ENCODE measurements at regions not wholly inside any gene's neighbourhood (a gene's known extent, or its start where the extent isn't known, plus 50 kb on each side); places are given as distances from the start of the nearest gene placed in this dataset.
"Not testable (repeated sequence)": the region's sequence is repeated elsewhere in the genome, so short reads cannot be mapped to it uniquely, and the experiment has no call there.

DNA sequence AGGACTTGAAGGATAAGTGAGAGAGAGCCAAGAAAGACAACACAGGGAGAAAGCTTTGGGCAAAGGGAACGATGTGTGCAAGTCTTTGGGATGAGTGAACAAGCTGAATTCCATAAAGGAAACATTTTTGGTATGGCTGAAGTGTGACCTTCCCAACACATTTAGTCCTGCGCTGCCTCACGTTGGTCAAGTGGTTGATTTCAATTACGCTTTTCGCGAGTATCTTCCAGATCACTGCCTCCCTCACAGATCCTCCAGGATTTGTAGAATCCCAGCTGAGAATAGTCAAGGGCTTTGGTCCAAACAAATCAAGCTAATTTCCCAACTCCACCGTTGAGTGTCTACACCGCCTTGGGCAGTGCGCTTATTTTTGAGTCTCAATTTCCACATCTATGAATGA is 338.4 kb upstream of the ADAMTS9 start:
- DNase-seq (no peak), ATAC-seq (ENCODE audit: poor library complexity) (no peak)
- intact Hi-C loops (cut with DNase I): no loop called here

DNA sequence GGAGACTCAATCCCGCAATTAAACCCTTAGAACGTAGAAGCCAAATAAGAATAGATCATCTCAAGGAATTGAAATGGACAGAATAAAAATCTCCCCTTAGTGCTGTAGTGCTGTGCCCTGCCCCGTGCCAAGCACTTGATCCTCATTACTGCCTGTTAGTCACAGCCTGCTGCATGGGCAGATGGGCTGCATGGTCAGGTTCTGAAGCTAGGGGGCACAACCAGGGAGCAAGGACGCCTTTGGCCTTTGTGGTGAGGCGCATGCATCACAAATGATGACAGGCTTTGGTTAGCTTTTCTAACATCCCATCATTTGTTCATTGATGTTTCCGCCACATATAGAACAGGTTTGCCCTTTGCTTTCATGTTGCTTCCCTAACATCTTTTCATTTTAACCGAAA is 336.3 kb upstream of the ADAMTS9 start:
- no peak for DNase-seq
- no peak for ATAC-seq (ENCODE audit: poor library complexity)
- intact Hi-C loops (cut with DNase I): no loop called here

DNA sequence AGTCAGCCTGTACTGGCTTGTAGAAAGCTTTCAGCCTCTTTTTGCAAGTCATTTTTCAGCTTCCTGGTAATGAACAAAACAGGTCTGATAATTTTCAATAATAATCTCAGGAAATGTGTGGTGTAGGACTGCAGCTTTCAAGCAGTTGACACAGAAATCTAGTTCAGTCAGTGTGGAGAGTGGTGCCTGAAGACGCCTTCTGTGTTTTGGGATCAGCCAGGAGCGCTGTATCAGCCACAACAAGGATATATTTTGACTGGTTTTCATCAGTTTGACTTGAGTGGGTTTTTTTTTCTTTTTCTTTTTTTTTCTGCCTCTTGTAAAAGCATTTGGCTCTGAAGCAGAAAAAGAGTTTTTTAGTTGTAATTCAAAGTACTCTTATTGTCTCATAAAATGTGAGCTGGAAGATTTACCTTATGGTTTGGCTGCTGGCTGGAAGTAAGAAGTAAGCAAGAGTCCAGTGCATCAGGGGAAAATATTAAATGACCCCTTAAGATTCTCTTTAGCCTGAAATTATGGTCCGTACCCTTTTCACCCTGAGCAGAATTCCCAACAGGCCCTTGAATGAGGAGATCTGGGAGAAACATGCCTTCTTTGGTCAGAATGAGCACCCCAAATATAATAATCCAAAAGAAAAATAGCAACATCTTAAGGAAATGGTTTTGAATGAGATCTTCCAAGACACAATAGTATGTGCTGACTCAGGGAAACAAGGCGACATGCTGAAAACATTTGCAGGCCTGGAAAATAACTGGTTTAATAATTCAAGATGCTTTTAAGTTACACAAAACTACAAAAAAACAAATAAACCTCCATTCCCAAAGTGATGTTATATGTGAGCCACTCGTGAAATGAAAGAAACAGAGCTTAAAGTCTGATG is 332.7 kb upstream of the ADAMTS9 start:
- ATAC-seq (ENCODE audit: poor library complexity) (no peak), DNase-seq (no peak)
- intact Hi-C loops (cut with DNase I): no loop called here

DNA sequence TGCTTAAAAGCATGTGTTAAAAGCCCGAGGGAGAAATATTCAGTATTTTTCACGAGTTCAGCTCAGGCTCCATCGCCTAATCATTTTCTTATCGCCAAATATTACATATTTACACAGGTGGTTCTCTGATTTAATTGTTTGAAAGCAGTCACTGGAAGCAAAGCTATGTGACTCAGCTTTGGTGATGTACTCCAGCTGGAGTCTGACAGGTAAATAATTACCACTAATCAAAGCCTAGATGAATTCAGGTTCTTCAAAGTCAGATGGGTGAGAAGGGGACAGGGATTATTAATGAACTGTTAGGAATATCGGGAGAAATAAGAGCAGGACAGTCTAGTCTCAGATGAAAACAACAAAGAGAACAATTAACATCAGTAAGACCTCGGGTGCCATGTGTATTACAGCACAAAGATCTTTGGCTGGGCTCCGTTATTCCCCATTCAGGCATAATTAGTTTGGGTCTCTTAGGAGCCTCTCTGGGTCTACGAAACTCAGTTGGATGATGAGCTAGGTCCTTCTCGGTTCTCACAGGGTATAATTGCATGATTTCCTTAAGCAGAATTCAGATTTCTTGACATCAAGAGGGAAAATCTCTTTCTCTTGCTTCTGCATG is 331.7 kb upstream of the ADAMTS9 start:
- ATAC-seq (ENCODE audit: poor library complexity) (no peak), DNase-seq (no peak)
- intact Hi-C loops (cut with DNase I): no loop called here

DNA sequence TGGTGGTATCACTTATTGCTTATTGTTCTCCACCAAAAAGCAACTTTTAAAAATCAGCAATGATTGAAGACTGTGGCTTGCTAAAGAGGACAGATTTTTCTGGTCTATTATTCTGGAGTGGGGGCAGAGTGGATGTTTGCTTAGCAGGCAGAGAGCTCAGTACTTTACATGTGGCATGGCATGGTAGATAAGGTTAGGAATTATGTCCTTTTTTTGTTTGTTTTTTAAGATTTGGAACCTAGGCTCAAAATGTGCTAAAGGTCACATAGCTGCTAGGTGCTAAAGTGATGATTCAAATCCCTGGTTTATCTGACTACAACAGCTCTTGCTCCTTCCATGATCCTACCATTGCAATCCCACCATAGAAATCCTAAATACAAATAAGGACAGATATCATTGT is 331.0 kb upstream of the ADAMTS9 start:
- ATAC-seq (ENCODE audit: poor library complexity) (no peak), DNase-seq (no peak)
- intact Hi-C loops (cut with DNase I): no loop called here

DNA sequence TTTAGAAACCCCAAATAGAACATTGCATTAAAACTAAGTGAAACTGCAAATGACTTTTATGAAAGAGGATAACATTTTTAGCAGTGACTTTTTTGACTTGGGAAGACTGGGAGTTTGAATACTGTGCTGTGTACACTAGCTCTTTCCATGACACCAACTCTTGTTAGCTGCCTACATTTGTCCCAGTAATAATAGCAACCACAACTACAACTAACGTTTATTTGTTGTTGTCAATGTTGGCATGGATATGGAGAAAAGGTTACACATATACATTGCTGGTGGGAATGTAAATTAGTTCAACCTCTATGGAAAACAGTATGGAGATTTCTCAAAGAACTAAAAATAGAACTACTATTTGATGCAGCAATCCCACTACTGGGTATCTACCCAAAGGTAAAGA is 329.6 kb upstream of the ADAMTS9 start:
- DNase-seq: no peak
- intact Hi-C loops (cut with DNase I): no loop called here
- no peak for ATAC-seq (ENCODE audit: poor library complexity)

DNA sequence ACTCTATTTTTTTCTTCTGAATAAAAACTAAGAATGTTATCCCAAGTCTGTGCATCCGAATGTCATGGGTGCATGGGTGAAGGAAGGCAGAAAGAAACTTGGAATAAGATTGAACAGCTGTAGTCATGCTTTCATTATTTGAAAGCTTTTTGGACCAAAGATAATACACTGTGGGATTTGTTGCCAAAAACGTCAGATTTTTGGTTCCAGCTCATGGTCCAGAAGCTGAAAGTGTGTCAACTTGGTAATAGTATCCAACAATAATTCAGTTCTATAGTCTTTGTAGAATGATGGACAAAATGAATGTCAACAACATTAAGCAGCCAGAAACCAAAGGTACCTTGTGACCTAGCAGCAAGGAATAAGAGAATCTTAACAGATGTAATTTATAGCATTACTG is 327.9 kb upstream of the ADAMTS9 start:
- ATAC-seq (ENCODE audit: poor library complexity): no peak
- intact Hi-C loops (cut with DNase I): no loop called here
- DNase-seq: no peak

DNA sequence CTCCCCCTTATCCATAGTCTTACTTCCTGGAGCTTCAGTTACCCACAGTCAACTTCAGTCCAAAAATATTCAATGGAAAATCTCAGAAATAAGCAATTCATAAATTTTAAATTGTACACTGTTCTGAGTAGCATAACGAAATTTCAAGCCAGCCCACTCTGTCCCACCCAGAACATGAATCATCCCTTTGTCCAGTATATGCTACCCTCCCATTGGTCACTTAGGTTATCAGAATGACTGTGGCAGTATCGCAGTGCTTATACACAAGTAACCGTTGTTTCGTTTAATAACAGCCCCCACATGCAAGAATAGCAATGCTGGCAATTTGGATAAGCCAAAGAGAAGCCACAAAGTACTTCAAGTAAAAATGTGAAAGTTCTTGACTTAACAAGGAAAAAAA is 325.3 kb upstream of the ADAMTS9 start:
- intact Hi-C loops (cut with DNase I): no loop called here
- ATAC-seq (ENCODE audit: poor library complexity): no peak
- no peak for DNase-seq

DNA sequence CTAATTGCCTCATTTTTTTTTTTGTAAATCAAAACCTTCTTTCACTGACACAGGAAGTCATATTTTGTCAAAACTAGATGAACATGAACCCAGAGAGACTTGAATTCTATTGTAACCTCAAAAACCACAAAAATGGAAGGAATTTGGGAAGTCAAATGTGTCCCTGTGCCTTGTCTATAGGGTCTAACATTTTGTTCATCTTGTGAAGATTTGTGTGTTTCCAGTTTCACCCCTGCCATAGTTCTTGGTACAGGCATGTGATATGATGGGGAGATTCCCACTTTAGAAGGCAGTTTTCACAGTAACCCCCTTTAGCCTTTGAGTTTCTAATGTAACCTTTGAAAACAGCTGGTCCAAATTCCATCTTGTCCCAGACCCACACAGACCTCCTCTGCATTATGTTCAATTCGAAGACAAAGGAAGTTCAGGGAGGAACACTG is 318.5 kb upstream of the ADAMTS9 start:
- intact Hi-C loops (cut with DNase I): no loop called here
- DNase-seq (no peak), ATAC-seq (ENCODE audit: poor library complexity) (no peak)

DNA sequence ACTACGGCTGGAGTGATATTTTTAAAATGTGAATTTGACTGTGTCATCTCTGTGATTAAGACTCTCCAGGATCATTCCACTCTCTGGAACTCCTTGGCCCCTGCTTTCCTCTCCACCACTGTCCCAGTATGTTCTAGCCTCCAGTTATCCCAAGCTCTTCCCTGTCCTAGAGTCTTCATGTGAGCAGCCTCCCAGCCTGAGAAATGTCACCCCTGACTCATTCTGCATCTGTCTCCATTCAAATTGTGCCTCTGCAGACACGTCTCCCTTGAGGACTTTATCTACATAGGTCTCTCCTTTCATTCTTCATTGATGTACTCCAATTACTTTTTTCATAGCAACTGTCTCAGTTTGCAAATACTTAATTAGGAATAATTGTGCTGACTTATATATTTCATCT is 317.7 kb upstream of the ADAMTS9 start:
- intact Hi-C loops (cut with DNase I): no loop called here
- ATAC-seq (ENCODE audit: poor library complexity): no peak

DNA sequence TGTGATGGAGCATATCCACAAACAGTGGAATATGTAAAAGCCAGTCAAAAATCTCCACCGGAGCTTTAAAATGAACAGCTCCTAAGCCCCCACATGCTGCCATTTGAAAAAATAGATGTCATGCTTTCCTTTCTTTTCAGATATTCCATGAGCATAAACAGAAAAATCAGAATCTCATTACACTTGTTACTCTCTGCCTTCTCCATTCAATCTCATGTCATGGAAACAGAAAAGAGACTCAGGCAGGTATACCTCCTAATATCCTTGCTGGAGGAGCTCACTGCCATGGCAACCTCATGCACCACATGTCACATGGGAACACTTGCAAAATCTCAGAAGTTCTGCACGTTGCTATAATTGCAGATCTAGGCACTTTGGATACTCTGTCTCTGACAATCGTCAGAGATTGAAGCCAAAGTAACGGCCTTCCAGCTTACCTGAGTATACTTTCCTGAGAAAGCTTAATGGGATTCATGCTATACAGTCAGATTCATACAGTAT is 317.0 kb upstream of the ADAMTS9 start:
- ATAC-seq (ENCODE audit: poor library complexity): no peak
- intact Hi-C loops (cut with DNase I): no loop called here
- no peak for DNase-seq

More for the DNA sequence above, 317.7 kb upstream of the ADAMTS9 start:
- DNase-seq: no peak

DNA sequence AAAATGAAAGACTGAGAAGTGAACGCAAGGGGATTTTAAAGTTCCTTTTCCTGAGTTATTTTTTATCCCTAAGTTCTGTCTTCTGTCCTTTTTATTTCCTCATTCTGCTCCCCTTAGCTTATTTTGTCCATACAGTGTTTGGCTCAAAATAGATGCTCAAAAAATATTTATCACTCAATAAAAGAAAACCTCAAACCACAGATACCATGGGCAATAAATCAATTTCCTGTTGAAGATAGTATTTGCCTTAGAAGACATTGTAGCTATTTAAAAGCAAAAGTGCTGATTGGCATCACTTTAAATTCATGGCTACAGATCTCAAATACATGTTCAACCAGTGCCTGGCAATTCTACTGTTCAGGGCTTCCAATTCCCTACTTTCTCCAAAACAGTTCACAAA is 316.5 kb upstream of the ADAMTS9 start:
- ATAC-seq (ENCODE audit: poor library complexity) (no peak), DNase-seq (no peak)
- intact Hi-C loops (cut with DNase I): no loop called here

DNA sequence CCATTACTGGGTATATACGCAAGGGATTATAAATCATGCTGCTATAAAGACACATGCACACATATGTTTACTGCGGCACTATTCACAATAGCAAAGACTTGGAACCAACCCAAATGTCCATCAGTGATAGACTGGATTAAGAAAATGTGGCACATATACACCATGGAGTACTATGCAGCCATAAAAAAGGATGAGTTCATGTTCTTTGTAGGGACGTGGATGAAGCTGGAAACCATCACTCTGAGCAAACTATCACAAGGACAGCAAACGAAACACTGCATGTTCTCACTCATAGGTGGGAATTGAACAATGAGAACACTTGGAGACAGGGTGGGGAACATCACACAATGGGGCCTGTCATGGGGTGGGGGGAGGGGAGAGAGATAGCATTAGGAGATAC is 313.3 kb upstream of the ADAMTS9 start:
- DNase-seq; intact Hi-C loops (cut with DNase I); ATAC-seq (ENCODE audit: poor library complexity): not testable (repeated sequence)

DNA sequence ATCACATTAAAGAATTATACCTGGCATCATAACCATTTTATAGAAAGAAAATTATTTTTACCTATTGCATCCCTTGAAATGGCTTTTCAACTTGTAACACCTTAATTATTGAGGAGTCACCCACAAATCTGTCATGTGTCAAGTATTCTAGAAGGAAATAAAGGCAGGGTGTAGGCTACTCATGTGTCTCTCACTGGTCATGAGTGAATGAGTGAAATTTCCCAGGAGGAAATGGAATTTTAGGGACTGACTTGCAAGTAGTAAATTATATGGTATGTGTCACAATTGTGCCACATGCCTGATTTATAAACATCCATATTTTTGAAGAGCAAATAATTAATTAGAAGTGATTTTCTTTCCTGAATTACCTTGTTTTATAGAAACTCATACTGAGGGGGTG is 310.5 kb upstream of the ADAMTS9 start:
- DNase-seq (no peak), ATAC-seq (ENCODE audit: poor library complexity) (no peak)
- intact Hi-C loops (cut with DNase I): no loop called here

DNA sequence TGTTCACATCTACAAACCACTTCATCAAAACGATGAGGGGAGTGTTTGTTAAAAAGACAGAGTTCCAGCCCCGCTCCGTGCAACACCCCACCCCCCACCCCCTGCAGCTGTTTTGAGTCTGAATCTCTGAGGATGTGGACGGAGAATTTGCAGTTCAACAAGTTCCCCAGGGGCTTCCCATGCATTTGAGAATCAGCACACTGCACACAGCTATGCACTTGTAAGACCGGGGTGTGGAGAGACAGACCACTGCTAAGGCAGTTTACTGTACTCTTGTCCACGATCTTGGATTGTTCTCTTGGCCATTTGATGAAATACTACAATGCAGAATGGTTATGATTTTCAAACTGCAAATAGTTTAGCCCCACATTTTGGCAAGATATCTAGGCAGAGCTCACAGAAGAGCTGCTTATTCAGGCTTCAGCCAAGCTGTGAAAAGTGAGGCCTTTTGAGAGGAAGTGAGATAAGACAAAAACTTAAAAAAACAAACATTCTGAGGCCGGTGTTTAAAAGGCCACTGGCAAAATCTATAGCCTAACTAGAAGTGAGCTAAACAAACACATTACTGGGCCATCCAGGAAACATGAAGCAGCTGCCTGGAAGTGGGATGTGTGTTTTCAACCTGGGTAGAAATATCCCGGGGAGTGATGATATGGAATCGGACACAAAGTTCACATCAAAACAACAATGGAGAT is 308.2 kb upstream of the ADAMTS9 start:
- intact Hi-C loops (cut with DNase I): no loop called here
- ATAC-seq (ENCODE audit: poor library complexity): peak; percentile 29
- DNase-seq: no peak

DNA sequence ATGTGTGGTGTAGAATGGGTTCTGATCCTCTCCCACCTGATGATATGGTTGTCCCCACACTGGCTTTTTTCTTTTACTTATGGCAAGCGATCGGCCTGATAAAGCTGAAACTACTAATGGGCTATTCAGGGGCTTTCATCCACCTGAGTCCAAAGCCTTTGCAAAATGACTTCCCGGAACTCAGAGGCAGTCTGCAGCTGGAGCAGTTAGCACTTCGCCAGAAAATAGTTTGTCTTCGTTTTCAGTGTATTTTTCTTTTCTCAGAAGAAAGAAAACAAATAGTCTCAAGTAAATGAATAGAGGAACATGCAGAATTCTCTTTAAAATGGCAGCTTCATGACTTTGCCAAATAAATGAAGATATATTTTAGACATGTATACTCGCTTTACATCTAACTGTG is 306.0 kb upstream of the ADAMTS9 start:
- intact Hi-C loops (cut with DNase I): no loop called here
- no peak for DNase-seq
- ATAC-seq (ENCODE audit: poor library complexity): no peak

DNA sequence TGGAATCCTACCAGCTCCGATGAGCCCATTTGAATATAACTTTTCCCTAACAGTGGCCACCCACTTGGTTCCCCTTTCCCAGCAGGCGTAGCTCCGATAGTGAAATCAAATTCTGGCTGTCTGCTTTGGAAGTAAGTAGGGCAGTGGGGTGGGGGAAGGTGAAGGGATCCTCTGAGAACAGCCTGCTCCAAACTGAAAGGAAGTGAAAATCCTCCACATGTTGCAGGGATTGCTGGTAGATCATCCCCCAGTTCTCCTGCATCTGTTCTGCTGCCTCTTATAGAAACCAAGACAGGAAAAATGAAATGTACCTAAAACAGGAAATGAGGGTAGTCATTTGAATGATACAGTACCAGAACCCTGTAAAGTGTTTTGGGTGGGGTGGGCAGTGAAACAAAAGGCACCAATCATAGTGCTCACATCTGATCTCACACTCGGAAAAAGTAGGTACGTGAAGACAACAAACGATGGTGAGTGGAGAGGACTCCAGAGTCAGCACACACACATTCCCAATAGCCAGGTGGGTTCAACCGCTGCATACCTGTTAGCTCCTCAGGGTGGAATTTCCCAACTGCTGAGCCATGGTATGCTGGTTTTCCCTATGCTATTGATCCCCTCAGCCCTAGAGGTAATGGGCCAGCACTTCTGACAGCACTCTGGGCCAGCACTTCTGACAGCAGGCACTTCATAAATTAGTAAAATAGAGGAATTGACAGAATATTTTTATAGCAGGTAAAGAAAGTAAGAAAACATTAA is 304.9 kb upstream of the ADAMTS9 start:
- intact Hi-C loops (cut with DNase I): no loop called here
- DNase-seq (no peak), ATAC-seq (ENCODE audit: poor library complexity) (no peak)

DNA sequence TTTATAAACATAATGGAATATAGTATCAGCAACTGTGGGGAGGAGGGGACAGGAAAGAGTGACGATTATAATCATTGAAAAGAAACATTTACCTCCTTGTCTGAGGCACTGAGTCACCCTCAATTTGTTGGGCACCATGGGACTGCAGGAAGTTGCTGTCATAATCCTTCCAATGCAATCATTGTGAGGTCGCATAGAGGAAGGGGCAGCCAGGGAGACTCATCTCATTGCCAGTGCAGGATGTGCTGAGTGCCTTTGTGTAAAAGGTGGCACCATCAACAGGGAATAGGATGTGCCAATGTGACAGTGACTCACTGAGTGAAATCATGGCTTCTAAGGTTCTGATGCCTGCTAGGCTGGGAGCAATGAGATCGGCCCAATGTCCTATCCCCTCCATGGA is 300.4 kb upstream of the ADAMTS9 start:
- no peak for DNase-seq
- ATAC-seq (ENCODE audit: poor library complexity): no peak
- intact Hi-C loops (cut with DNase I): no loop called here

DNA sequence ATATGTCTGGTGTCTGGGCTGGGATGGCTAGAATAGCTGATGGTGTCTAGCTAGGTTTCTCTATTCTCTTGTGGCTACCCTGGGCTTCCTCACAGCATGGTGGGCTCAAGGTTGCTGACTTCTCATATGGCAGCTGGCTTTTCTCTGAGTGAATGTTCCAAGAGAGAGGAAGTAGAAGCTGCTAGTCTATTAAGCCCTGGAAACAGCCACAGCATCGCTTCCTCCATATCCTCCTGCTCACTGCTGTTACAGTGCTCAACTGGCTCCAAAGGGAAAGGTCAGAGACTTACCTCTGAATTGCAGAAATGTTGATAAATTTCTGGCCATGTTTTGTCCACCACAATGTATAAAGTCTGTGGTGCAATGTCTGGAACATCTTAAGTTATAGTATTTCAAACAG is 299.9 kb upstream of the ADAMTS9 start:
- intact Hi-C loops (cut with DNase I): no loop called here
- no peak for ATAC-seq (ENCODE audit: poor library complexity)

More for the DNA sequence above, 299.9 kb upstream of the ADAMTS9 start:
- DNase-seq: no peak
